SK-N-SH (cell line): ENCODE measurements at regions not wholly inside any gene's neighbourhood (a gene's known extent, or its start where the extent isn't known, plus 50 kb on each side); places are given as distances from the start of the nearest gene placed in this dataset.

Experiments
- CTCF ChIP-seq: fragments of 200-600 bp; sonication (generic); IDR thresholded peaks from 2 replicates; pipeline ENCODE4 v1.6.1; 2017; ENCODE audit warnings: antibody characterized with exemption, mild to moderate bottlenecking, moderate library complexity
- GABPA ChIP-seq: IDR thresholded peaks from 2 replicates; pipeline ENCODE4 v1.4.0; 2012; ENCODE audit warnings: low read depth, mild to moderate bottlenecking
- MEF2A ChIP-seq: IDR thresholded peaks from 2 replicates; pipeline ENCODE4 v1.4.0; 2012; ENCODE audit warnings: low read depth, borderline replicate concordance
- REST ChIP-seq: IDR thresholded peaks from 2 replicates; pipeline ENCODE4 v1.6.1; 2012; ENCODE audit warnings: mild to moderate bottlenecking, low read depth, low read length, moderate library complexity
- USF1 ChIP-seq: IDR thresholded peaks from 2 replicates; pipeline ENCODE4 v1.4.0; 2012; ENCODE audit warnings: low read depth, borderline replicate concordance

- TF ChIP-seq CTCF, result no peak
- TF ChIP-seq REST, result no peak
- no peak for TF ChIP-seq USF1
- no peak for TF ChIP-seq MEF2A
- no peak for TF ChIP-seq GABPA
These were observed 174.7 kb downstream of the ARL4A start for GRCh38 chr7:12862146-12862545.
